ENCODE measurements at regions not wholly inside any gene's neighbourhood (a gene's known extent, or its start where the extent isn't known, plus 50 kb on each side); places are given as distances from the start of the nearest gene placed in this dataset.
A peak's percentile ranks its signal among the peaks of the same experiment; 100 is the strongest.

GRCh38 chr4:23016981-23017380 lies 324.2 kb downstream of the GBA3 start:
- no peak for DNase-seq

- peak; percentile 77 for DNase-seq
These were observed 323.1 kb downstream of the GBA3 start for GRCh38 chr4:23015821-23016220.

- DNase-seq = no peak
These were observed 316.4 kb downstream of the GBA3 start for GRCh38 chr4:23009093-23009492.

- DNase-seq = peak; percentile 87
These were observed 314.0 kb downstream of the GBA3 start for GRCh38 chr4:23006756-23007155.

- peak; percentile 26 for DNase-seq
These were observed 313.0 kb downstream of the GBA3 start for GRCh38 chr4:23005691-23006090.

- no peak for DNase-seq
These were observed 308.7 kb downstream of the GBA3 start for GRCh38 chr4:23001478-23001877.

- DNase-seq = peak; percentile 21
These were observed 306.7 kb downstream of the GBA3 start for GRCh38 chr4:22999419-22999818.

- DNase-seq = no peak
These were observed 304.9 kb downstream of the GBA3 start for GRCh38 chr4:22997358-22998224.

- no peak for DNase-seq
These were observed 298.8 kb downstream of the GBA3 start for GRCh38 chr4:22991576-22991975.

GRCh38 chr4:22988526-22988925 lies 295.8 kb downstream of the GBA3 start:
- peak; percentile 44 for DNase-seq

GRCh38 chr4:22987870-22988269 lies 295.1 kb downstream of the GBA3 start:
- peak; percentile 94 for DNase-seq

GRCh38 chr4:22986881-22987280 lies 294.1 kb downstream of the GBA3 start:
- DNase-seq = peak; percentile 15

GRCh38 chr4:22986262-22986661 lies 293.5 kb downstream of the GBA3 start:
- no peak for DNase-seq

GRCh38 chr4:22984390-22984789 lies 291.7 kb downstream of the GBA3 start:
- no peak for DNase-seq

GRCh38 chr4:22978656-22979055 lies 285.9 kb downstream of the GBA3 start:
- DNase-seq = no peak

GRCh38 chr4:22970665-22971064 lies 277.9 kb downstream of the GBA3 start:
- no peak for DNase-seq

GRCh38 chr4:22969287-22969896 lies 276.7 kb downstream of the GBA3 start:
- DNase-seq = peak; percentile 86

- peak; percentile 55 for DNase-seq
These were observed 269.6 kb downstream of the GBA3 start for GRCh38 chr4:22962295-22962694.

- no peak for DNase-seq
These were observed 266.7 kb downstream of the GBA3 start for GRCh38 chr4:22959483-22959882.

GRCh38 chr4:22957774-22958309 lies 265.1 kb downstream of the GBA3 start:
- no peak for DNase-seq

GRCh38 chr4:22949161-22949855 lies 256.6 kb downstream of the GBA3 start:
- no peak for DNase-seq

GRCh38 chr4:22947851-22948250 lies 255.1 kb downstream of the GBA3 start:
- DNase-seq = no peak

- no peak for DNase-seq
These were observed 250.3 kb downstream of the GBA3 start for GRCh38 chr4:22942920-22943559.

Data from fibroblast of skin of right biceps (primary cell).